ENCODE measurements at regions not wholly inside any gene's neighbourhood (a gene's known extent, or its start where the extent isn't known, plus 50 kb on each side); places are given as distances from the start of the nearest gene placed in this dataset.
A peak's percentile ranks its signal among the peaks of the same experiment; 100 is the strongest.

- Histone ChIP-seq H3K14ac (ENCODE audit: low read length) (no peak overlapping the region), H2BK15ac (ENCODE audit: low read length) (no peak overlapping the region), H3K27ac (replicated peaks; ENCODE audit: low read length) (no peak overlapping the region), H4K91ac (ENCODE audit: low read depth, low read length, poor library complexity) (no peak overlapping the region), H2BK5ac (ENCODE audit: low read length) (no peak overlapping the region), H2AFZ (ENCODE audit: low read length) (no peak overlapping the region), H3K4me3 (ENCODE audit: low read length in 2 of 2) (no peak overlapping the region), H3K4ac (ENCODE audit: low read length) (no peak overlapping the region), H3K36me3 (replicated peaks in 1 of 2; ENCODE audit: control insufficient read depth in 2 of 2, insufficient read depth in 2 of 2, low read length in 2 of 2) (no peaks in the 10 kb centered on the region), H3K23ac (ENCODE audit: low read depth, low read length, poor library complexity) (no peak overlapping the region), H3K9me3 (replicated peaks in 1 of 2; ENCODE audit: control insufficient read depth in 2 of 2, insufficient read depth in 1 of 2, low read depth in 1 of 2, low read length in 2 of 2) (no peaks in the 10 kb centered on the region), H3K4me2 (ENCODE audit: insufficient read depth, low read length, poor library complexity, severe bottlenecking) (no peak overlapping the region), H3K18ac (ENCODE audit: low read length) (no peak overlapping the region), H3K27me3 (ENCODE audit: control insufficient read depth in 3 of 3, insufficient read depth in 3 of 3, low read depth in 1 of 3, low read length in 3 of 3) (peaks cover 0 to 57% (median 0%) of the 10 kb centered on the region in 3 experiments), H2BK12ac (ENCODE audit: low read length) (no peak overlapping the region), H2AK5ac (ENCODE audit: low read depth, low read length) (no peak overlapping the region), H3K9ac (ENCODE audit: low read depth, low read length, poor library complexity) (no peak overlapping the region), H4K8ac (ENCODE audit: low read depth, low read length) (no peak overlapping the region), H3K79me1 (ENCODE audit: low read depth, low read length) (no peaks in the 10 kb centered on the region), H2BK120ac (ENCODE audit: low read depth, low read length) (no peak overlapping the region), H3K4me1 (ENCODE audit: control insufficient read depth in 2 of 2, insufficient read depth in 1 of 2, low read depth in 1 of 2, low read length in 2 of 2) (peaks cover 4 to 9% of the 10 kb centered on the region in 2 donors)
- DNase-seq (ENCODE audit: low spot score) = no peak
- no CpG with 5 or more reads among the region's 3 CpGs for WGBS, 2 donors (ENCODE audit: extremely low coverage in 2 of 2, insufficient read length in 2 of 2, insufficient replicate concordance in 1 of 2)
Observed at GRCh38 chr9:99363509-99363908, 141.4 kb downstream of the SEC61B start.

GRCh38 chr9:99365233-99365980, 143.3 kb downstream of the SEC61B start:
- Histone ChIP-seq H3K27ac (replicated peaks; ENCODE audit: low read length) (no peak overlapping the region), H3K4ac (ENCODE audit: low read length) (no peak overlapping the region), H3K18ac (ENCODE audit: low read length) (no peak overlapping the region), H3K23ac (ENCODE audit: low read depth, low read length, poor library complexity) (no peak overlapping the region), H4K91ac (ENCODE audit: low read depth, low read length, poor library complexity) (no peak overlapping the region), H2BK15ac (ENCODE audit: low read length) (no peak overlapping the region), H3K9ac (ENCODE audit: low read depth, low read length, poor library complexity) (no peak overlapping the region), H2BK12ac (ENCODE audit: low read length) (no peak overlapping the region), H3K4me1 (ENCODE audit: control insufficient read depth in 2 of 2, insufficient read depth in 1 of 2, low read depth in 1 of 2, low read length in 2 of 2) (peaks cover 6 to 12% of the 10 kb centered on the region in 2 donors), H3K27me3 (ENCODE audit: control insufficient read depth in 3 of 3, insufficient read depth in 3 of 3, low read depth in 1 of 3, low read length in 3 of 3) (peaks cover 0 to 64% (median 0%) of the 10 kb centered on the region in 3 experiments), H3K14ac (ENCODE audit: low read length) (no peak overlapping the region), H3K4me2 (ENCODE audit: insufficient read depth, low read length, poor library complexity, severe bottlenecking) (no peak overlapping the region), H3K79me1 (ENCODE audit: low read depth, low read length) (no peaks in the 10 kb centered on the region), H2BK5ac (ENCODE audit: low read length) (no peak overlapping the region), H3K9me3 (replicated peaks in 1 of 2; ENCODE audit: control insufficient read depth in 2 of 2, insufficient read depth in 1 of 2, low read depth in 1 of 2, low read length in 2 of 2) (no peaks in the 10 kb centered on the region), H4K8ac (ENCODE audit: low read depth, low read length) (no peak overlapping the region), H2BK120ac (ENCODE audit: low read depth, low read length) (no peak overlapping the region), H3K36me3 (replicated peaks in 1 of 2; ENCODE audit: control insufficient read depth in 2 of 2, insufficient read depth in 2 of 2, low read length in 2 of 2) (no peaks in the 10 kb centered on the region), H2AFZ (ENCODE audit: low read length) (no peak overlapping the region), H3K4me3 (ENCODE audit: low read length in 2 of 2) (no peak overlapping the region), H2AK5ac (ENCODE audit: low read depth, low read length) (peak overlapping the region; percentile 27)
- WGBS, 2 donors (ENCODE audit: extremely low coverage in 2 of 2, insufficient read length in 2 of 2, insufficient replicate concordance in 1 of 2) = no CpG with 5 or more reads among the region's 7 CpGs
- no peak for DNase-seq (ENCODE audit: low spot score)

DNA sequence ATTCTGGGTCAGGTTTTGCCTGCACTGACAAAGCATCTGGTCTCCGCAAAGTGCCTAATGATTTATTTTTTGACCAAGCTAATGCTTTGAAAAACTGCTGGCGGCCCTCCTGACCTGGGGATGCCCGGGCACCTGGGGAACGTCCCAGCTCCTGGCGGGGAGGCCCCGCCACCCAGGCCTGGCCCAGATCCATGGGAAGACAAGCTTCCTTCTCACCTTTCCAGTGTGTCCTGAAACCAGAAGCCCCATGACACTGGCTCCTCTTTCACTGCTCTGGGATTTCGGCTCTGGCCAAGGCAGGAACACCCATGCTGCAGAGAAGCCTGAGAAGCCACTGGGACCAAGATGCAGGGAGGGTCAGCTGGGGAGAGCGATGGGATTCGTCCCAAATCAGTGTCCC, 144.1 kb downstream of the SEC61B start:
- no peak overlapping the region for H3K18ac ChIP-seq (ENCODE audit: low read length)
- H4K91ac ChIP-seq (ENCODE audit: low read depth, low read length, poor library complexity) = no peak overlapping the region
- no peak overlapping the region for H3K4me2 ChIP-seq (ENCODE audit: insufficient read depth, low read length, poor library complexity, severe bottlenecking)
- peaks cover 0 to 62% (median 0%) of the 10 kb centered on the region in 3 experiments for H3K27me3 ChIP-seq (ENCODE audit: control insufficient read depth in 3 of 3, insufficient read depth in 3 of 3, low read depth in 1 of 3, low read length in 3 of 3)
- H2BK15ac ChIP-seq (ENCODE audit: low read length) = no peak overlapping the region
- H2BK5ac ChIP-seq (ENCODE audit: low read length) = no peak overlapping the region
- no peaks in the 10 kb centered on the region for H3K9me3 ChIP-seq (replicated peaks in 1 of 2; ENCODE audit: control insufficient read depth in 2 of 2, insufficient read depth in 1 of 2, low read depth in 1 of 2, low read length in 2 of 2)
- H4K8ac ChIP-seq (ENCODE audit: low read depth, low read length) = no peak overlapping the region
- H3K23ac ChIP-seq (ENCODE audit: low read depth, low read length, poor library complexity) = no peak overlapping the region
- H2AFZ ChIP-seq (ENCODE audit: low read length) = no peak overlapping the region
- no peak overlapping the region for H3K4ac ChIP-seq (ENCODE audit: low read length)
- no peak for DNase-seq (ENCODE audit: low spot score)
- no peak overlapping the region for H2AK5ac ChIP-seq (ENCODE audit: low read depth, low read length)
- no peak overlapping the region for H3K14ac ChIP-seq (ENCODE audit: low read length)
- H2BK120ac ChIP-seq (ENCODE audit: low read depth, low read length) = no peak overlapping the region
- H3K79me1 ChIP-seq (ENCODE audit: low read depth, low read length) = no peaks in the 10 kb centered on the region
- no peak overlapping the region for H2BK12ac ChIP-seq (ENCODE audit: low read length)
- H3K4me3 ChIP-seq (ENCODE audit: low read length in 2 of 2) = no peak overlapping the region
- no peak overlapping the region for H3K27ac ChIP-seq (replicated peaks; ENCODE audit: low read length)
- no CpG with 5 or more reads among the region's 9 CpGs for WGBS, 2 donors (ENCODE audit: extremely low coverage in 2 of 2, insufficient read length in 2 of 2, insufficient replicate concordance in 1 of 2)
- H3K4me1 ChIP-seq (ENCODE audit: control insufficient read depth in 2 of 2, insufficient read depth in 1 of 2, low read depth in 1 of 2, low read length in 2 of 2) = peaks cover 6 to 12% of the 10 kb centered on the region in 2 donors
- H3K9ac ChIP-seq (ENCODE audit: low read depth, low read length, poor library complexity) = no peak overlapping the region
- no peaks in the 10 kb centered on the region for H3K36me3 ChIP-seq (replicated peaks in 1 of 2; ENCODE audit: control insufficient read depth in 2 of 2, insufficient read depth in 2 of 2, low read length in 2 of 2)

- Histone ChIP-seq H3K36me3 (replicated peaks in 1 of 2; ENCODE audit: control insufficient read depth in 2 of 2, insufficient read depth in 2 of 2, low read length in 2 of 2) (no peaks in the 10 kb centered on the region), H2BK120ac (ENCODE audit: low read depth, low read length) (no peak overlapping the region), H3K4me3 (ENCODE audit: low read length in 2 of 2) (no peak overlapping the region), H2BK15ac (ENCODE audit: low read length) (no peak overlapping the region), H2BK12ac (ENCODE audit: low read length) (no peak overlapping the region), H3K23ac (ENCODE audit: low read depth, low read length, poor library complexity) (no peak overlapping the region), H2BK5ac (ENCODE audit: low read length) (no peak overlapping the region), H4K91ac (ENCODE audit: low read depth, low read length, poor library complexity) (no peak overlapping the region), H3K27me3 (ENCODE audit: control insufficient read depth in 3 of 3, insufficient read depth in 3 of 3, low read depth in 1 of 3, low read length in 3 of 3) (peaks cover 0 to 61% (median 0%) of the 10 kb centered on the region in 3 experiments), H3K27ac (replicated peaks; ENCODE audit: low read length) (no peak overlapping the region), H2AK5ac (ENCODE audit: low read depth, low read length) (no peak overlapping the region), H3K4me1 (ENCODE audit: control insufficient read depth in 2 of 2, insufficient read depth in 1 of 2, low read depth in 1 of 2, low read length in 2 of 2) (peaks cover 6 to 12% of the 10 kb centered on the region in 2 donors), H3K14ac (ENCODE audit: low read length) (no peak overlapping the region), H3K79me1 (ENCODE audit: low read depth, low read length) (no peaks in the 10 kb centered on the region), H2AFZ (ENCODE audit: low read length) (no peak overlapping the region), H3K18ac (ENCODE audit: low read length) (no peak overlapping the region), H4K8ac (ENCODE audit: low read depth, low read length) (no peak overlapping the region), H3K4me2 (ENCODE audit: insufficient read depth, low read length, poor library complexity, severe bottlenecking) (no peak overlapping the region), H3K9ac (ENCODE audit: low read depth, low read length, poor library complexity) (no peak overlapping the region), H3K4ac (ENCODE audit: low read length) (no peak overlapping the region), H3K9me3 (replicated peaks in 1 of 2; ENCODE audit: control insufficient read depth in 2 of 2, insufficient read depth in 1 of 2, low read depth in 1 of 2, low read length in 2 of 2) (no peaks in the 10 kb centered on the region)
- DNase-seq (ENCODE audit: low spot score) = no peak
- WGBS, 2 donors (ENCODE audit: extremely low coverage in 2 of 2, insufficient read length in 2 of 2, insufficient replicate concordance in 1 of 2) = no CpG with 5 or more reads among the region's 4 CpGs
Observed at GRCh38 chr9:99366621-99367020, 144.5 kb downstream of the SEC61B start.

Measured in neuronal stem cell (in vitro differentiated cells).